PFSK-1 (cell line): ENCODE measurements at regions not wholly inside any gene's neighbourhood (a gene's known extent, or its start where the extent isn't known, plus 50 kb on each side); places are given as distances from the start of the nearest gene placed in this dataset.

ENCODE experiments used
- POLR2AphosphoS5 ChIP-seq: IDR thresholded peaks from 2 replicates; pipeline ENCODE4 v1.6.1; 2012; ENCODE audit warnings: low read depth, mild to moderate bottlenecking, control low read depth, low read length, moderate library complexity
- REST ChIP-seq, 2 experiments: IDR thresholded peaks; 2 replicates each; pipeline versions ENCODE4 v1.6.1 to v1.8.0; 2011 to 2012; ENCODE audit warnings: low read depth in 2 of 2, low read length in 2 of 2, control low read depth in 1 of 2, inconsistent platforms in 1 of 2, mild to moderate bottlenecking in 1 of 2, moderate library complexity in 1 of 2; ENCODE audit not compliant: insufficient read depth in 1 of 2
- TAF1 ChIP-seq: IDR thresholded peaks from 2 replicates; pipeline ENCODE4 v1.6.1; 2012; ENCODE audit warnings: low read length, control low read depth, borderline replicate concordance; ENCODE audit not compliant: insufficient read depth

GRCh38 chr5:20224046-20224445, 236.0 kb upstream of the CDH18 start:
- no peak for TF ChIP-seq POLR2AphosphoS5
- TF ChIP-seq REST (IDR thresholded peaks at IDR 0.05; ENCODE audit: insufficient read depth in 1 of 2, low read depth in 2 of 2, low read length in 2 of 2): no peak
- no peak for TF ChIP-seq TAF1
